Choroid plexus epithelial cell (primary cell): ENCODE measurements at regions not wholly inside any gene's neighbourhood (a gene's known extent, or its start where the extent isn't known, plus 50 kb on each side); places are given as distances from the start of the nearest gene placed in this dataset.

Experiments used
- DNase-seq: peaks from one replicate; pipeline ENCODE4 v3.0.0-alpha.2; 2010; ENCODE audit warnings: low read depth
- H3K4me3 ChIP-seq: 2 replicates; pipeline ENCODE4 v1.5.1; 2011; ENCODE audit warnings: low read depth, mild to moderate bottlenecking, control low read depth, low read length, moderate library complexity
- TF ChIP-seq, protein P1 (sequence below): conservative IDR thresholded peaks from 2 replicates; pipeline ENCODE4 v1.5.1; 2011; ENCODE audit warnings: low read depth, mild to moderate bottlenecking, control low read depth, inconsistent platforms, low read length, moderate library complexity

DNA sequence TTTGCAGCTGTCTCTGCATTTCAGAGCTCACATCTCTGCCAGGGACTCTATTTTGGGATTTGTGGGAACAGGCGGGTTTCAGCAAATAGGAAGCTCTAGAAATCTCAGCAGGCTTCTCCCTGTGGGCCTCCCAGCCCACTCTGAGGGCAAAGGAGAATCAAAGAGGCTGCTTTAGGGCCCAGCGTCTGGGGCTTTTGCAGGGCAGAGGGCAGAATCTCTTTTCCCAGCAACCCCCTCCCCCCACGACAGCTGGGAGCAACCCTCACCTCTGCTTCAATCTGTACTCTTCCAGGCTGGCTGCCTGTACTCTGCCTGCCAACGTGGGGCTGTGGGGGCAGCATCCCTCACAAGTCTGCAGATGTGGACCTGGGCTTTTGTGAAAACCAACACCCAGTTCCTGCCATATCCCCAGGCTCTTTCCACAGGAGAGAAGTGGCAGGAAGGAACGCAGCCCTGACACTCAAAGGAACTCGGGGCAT, 529.6 kb upstream of the TBX3 start:
- TF ChIP-seq, protein P1, sequence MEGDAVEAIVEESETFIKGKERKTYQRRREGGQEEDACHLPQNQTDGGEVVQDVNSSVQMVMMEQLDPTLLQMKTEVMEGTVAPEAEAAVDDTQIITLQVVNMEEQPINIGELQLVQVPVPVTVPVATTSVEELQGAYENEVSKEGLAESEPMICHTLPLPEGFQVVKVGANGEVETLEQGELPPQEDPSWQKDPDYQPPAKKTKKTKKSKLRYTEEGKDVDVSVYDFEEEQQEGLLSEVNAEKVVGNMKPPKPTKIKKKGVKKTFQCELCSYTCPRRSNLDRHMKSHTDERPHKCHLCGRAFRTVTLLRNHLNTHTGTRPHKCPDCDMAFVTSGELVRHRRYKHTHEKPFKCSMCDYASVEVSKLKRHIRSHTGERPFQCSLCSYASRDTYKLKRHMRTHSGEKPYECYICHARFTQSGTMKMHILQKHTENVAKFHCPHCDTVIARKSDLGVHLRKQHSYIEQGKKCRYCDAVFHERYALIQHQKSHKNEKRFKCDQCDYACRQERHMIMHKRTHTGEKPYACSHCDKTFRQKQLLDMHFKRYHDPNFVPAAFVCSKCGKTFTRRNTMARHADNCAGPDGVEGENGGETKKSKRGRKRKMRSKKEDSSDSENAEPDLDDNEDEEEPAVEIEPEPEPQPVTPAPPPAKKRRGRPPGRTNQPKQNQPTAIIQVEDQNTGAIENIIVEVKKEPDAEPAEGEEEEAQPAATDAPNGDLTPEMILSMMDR: no peak
- no peak for DNase-seq

DNA sequence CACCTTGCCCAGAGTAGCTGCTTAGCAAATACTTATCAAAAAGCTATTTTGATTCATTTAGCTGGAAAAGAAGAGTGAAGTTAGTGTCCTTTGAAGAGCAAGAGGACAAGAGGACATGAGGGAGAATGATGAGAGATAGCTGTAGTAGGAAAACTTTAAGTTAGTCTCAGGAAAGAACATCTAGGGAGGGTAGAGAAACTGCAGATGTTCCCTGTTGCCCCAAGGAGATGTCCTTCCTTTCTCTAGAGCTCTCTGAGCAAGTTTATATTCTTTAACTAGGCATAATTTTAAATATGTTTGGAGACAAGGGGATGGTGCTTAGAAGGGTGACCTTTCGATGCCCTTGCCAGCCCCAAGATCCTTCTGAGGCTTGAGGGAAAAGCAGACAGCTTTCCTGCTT, 529.1 kb upstream of the TBX3 start:
- DNase-seq: no peak

More for the DNA sequence above, 529.6 kb upstream of the TBX3 start:
- H3K4me3 ChIP-seq: no peak overlapping the region

DNA sequence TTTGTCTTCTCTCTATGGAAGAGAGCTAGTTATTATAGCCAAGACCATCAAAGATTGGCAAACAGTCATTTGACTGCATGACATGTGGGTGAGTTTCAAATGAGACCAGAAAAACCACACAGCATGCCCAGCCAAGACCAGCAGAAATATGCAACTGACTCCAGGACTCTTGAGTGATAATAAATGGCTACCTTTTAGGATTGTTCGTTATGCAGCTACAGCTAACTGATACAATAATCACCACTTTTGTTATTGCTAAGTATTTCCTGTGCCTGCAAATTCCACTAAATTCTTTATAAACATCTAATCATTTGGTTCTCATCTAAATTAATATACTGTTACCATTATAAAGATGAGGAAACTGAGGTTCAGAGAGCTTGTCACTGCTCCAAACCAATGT, 528.4 kb upstream of the TBX3 start:
- no peak overlapping the region for H3K4me3 ChIP-seq
- DNase-seq: no peak
- TF ChIP-seq, protein P1: no peak

More for the DNA sequence above, 529.1 kb upstream of the TBX3 start:
- TF ChIP-seq, protein P1: no peak
- H3K4me3 ChIP-seq: no peak overlapping the region

DNA sequence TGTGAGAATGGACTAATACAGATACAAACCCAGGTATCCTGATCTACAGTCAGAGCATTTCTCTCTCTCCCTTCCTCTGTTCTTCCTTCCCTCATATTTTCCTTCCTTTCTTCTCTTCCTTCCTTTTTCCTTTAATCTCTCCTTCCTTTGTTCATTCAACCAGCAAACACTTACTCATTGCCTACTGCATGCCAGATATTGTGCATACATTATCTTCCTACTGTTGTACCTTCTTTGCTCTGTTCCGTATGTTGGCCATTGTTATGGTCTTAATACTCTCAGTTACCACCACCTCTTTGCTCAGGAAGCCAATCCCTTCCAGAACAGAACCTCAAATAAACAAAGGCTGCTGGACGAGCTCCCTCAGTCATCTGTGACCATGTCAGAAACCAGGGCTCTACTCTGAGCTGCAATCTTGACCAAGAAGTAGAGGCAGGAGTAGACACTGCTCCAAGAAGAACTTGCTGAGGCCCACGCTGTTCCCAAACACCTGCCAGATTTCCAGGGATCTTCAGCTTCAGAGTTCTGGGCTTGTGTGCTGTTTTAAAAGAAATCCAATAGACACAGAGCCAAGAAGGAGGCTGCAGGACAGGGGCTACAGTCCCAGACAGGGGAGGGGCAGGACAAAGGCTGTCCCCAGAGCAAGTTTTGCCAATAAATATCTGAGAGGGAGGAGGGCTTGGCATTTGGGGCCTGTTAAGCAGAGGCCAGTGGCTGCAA, 526.7 kb upstream of the TBX3 start:
- no peak for DNase-seq

DNA sequence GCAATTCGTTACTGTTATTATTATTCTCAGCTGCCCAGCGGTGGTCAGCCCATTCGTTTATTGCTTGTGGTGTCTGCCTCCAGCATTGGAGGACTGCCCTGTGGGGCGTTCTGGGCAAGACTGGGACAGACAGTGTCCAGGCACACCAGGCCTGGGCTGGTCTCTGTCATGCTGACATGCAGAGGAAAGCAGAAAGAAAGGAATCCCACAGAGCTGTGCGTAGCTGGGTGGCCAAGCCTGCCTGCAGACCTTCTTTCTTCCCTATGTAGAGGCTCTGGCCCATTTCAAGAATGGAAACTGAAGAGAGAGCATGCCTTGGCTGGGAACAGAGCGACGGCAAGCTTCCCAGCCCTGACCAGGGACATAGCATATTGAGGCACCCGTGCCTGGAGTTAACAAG, 525.3 kb upstream of the TBX3 start:
- TF ChIP-seq, protein P1: no peak
- DNase-seq: no peak

More for the DNA sequence above, 526.7 kb upstream of the TBX3 start:
- TF ChIP-seq, protein P1: no peak
- H3K4me3 ChIP-seq: no peak overlapping the region

DNA sequence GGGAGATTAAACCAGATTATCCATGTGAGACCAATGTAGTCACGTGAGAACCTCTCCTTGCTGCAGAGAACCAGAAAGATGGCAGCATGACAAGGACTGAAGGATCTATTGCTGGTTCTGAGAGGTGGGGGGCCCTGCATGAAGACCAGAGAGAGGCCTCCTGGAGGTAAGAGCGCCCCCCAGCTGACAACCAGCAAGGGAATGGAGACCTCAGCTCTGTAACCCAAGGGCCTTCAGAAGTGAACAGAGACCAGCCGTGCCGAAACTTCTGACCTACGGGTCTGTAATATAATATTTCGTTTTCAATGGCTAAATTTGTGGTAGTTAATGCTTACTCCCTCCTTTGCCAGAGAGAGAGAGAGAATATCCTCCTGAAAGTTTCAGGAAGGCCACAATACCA, 524.1 kb upstream of the TBX3 start:
- no peak for DNase-seq
- TF ChIP-seq, protein P1: no peak
- H3K4me3 ChIP-seq: no peak overlapping the region

More for the DNA sequence above, 525.3 kb upstream of the TBX3 start:
- no peak overlapping the region for H3K4me3 ChIP-seq
